NCI-H2029 (cell line): ENCODE measurements at regions not wholly inside any gene's neighbourhood (a gene's known extent, or its start where the extent isn't known, plus 50 kb on each side); places are given as distances from the start of the nearest gene placed in this dataset.

Experiments used
- DNase-seq: peaks from one replicate; lab custom pipeline; 2025; lab: John Stamatoyannopoulos, UW

DNA sequence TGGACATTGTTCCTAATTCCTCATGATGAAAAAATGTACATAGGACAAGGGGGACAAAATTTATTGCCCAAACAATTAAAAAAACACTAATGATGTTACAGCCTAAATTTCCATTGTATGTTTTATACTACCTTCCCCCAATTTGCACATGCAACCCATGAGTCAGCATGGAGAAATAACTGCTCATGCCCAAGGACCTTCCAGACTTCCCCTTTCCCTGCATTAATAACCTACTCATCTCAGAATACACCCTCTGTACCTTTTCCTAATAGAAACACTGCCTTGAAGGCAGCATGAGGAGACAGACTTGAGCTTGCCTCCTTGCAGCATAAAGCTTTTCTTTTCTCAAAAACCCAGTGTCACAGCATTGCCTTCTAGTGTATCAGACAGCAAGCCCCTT, 2402.8 kb downstream of the TP53TG3F start:
- DNase-seq, result no peak

DNA sequence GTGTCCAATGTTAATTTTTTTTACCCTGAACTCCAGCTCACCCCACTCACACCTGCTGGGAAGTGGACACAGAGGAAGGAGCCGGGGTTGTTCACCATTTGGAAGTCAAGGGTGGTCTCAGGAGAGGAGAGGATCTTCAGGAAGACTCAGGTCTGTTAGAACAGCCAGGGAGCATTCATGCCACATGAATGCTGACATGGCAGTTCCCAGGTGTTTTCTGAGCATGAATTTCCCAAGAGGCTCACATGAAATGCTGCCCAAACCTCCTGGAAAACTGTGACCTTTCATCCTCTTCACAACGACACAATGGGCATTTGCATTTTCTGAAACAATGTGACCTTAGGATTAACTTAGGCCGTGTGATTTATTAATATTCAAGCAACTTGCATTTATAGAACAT, 2409.2 kb downstream of the TP53TG3F start:
- DNase-seq, result no peak

DNA sequence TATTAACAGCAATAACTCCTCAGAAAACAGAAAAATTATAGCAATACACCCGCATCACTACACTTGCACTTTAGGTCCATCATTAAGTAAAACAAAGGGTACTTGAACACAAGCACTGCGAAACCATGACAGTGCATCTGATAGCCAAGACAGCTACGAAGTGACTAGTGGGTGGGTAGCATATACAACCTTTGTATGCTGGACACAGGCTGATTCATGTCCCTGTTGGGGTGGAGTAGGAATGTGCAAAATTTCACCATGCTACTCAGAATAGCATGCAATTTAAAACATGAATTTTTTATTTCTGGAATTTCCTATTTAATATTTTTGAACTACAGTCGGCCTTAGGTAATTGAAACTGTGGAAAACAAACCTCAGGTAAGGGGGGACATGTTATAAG, 2414.1 kb downstream of the TP53TG3F start:
- no peak for DNase-seq

DNA sequence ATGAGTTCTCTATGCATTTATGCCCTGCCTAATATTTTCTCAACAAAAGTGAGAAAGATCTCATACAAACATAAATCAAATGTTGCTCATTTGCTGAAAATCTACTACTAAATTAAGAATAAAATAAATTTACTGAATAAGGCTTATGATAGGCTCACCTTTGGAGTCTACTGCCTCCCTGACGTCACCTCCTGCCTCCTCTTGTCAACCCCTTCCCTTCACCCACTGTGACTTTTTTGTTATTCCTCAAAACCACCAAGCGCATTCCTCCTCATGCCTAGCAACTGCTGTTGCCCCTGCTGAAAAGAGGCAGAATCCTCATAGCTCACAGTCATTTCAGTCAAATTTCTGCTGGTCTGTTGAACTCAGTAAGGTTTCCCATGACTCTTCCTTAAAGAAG, 2422.2 kb downstream of the TP53TG3F start:
- no peak for DNase-seq

DNA sequence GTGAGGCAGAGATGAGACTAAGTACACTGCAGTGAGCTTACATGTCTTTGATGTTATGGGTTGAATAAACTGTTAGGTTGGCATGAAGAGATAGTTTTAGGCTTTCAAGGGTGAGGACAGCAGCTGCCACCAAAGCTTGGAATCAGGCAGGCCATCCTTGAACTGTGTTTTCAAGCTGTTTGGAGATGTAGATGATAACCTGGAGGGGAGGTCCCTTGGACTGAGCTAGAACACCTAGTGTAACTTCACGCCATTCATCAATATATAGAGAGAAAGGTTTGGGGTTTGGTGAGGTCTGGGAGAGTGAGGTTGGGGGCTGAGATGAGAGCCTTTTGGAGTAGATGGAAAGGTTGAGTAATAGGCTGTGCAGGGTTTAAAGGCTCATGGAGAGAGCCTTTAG, 2447.0 kb downstream of the TP53TG3F start:
- DNase-seq, result no peak

DNA sequence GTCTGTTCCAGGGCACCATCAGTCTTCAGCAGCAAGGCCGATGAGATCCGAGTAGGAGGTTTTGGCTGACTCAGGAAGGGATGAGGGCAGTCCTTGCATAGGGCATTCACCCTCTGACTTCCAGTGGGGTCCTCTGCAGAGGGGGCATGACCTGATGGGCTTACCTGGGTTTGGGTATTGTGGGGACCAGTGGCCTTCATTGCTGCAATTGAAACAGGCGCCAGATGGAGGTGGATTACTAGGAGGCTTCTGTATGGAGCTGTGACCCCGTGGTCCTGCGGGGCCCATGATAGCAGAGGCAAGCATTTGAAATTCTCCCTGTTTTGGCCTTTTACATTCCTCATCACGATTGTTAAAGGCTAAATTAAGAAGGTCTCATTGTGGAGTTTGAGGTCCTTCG, 2448.7 kb downstream of the TP53TG3F start:
- DNase-seq, result no peak

DNA sequence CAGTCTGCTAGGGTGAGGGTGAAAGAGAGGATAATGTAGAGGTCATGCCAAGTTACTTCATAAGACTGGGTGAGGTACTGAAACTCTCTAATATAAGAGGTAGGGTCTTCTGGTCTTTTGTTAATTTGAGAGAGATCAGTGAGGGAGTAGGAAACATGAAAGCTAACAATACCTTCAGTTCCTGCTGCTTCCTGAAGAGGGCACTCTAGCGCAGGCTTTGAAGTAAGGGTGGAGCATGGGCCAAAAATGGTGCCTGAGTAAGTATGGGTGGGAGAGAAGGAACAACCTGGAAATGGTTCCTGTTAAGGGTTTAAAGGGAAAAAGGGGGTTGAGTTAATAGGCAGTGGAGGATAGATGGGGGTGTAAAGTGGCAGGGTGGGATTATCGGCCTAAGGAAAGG, 2449.5 kb downstream of the TP53TG3F start:
- no peak for DNase-seq

DNA sequence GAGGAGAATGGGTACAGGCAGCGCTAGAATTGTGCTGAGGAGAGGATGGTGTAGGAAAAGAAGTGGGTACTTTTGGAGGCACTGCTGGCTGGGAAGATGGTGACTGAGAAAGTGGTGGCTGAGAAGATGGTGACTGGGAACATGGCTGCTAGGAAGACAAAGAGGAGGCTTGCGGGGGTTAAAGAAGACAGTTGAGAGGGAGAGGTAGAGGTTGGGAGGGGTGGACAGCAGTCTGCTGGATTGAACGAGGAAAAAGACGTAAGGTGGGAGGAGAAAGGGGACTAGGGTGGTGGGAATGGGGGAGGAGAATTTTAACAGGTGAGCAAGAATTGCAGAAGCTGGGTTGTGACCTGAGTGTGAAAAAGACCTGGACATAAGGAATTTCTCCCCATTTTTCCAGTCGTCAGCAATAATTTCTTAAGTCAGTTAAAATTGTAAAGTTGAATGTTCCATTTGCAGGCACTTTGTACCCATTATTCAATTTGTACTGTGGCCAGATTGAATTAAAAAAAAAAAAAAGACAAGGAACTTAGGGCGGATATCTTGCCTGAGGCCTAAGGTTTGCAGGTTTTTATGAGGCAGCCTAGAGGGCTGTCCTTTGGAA, 2450.0 kb downstream of the TP53TG3F start:
- DNase-seq, result no peak

DNA sequence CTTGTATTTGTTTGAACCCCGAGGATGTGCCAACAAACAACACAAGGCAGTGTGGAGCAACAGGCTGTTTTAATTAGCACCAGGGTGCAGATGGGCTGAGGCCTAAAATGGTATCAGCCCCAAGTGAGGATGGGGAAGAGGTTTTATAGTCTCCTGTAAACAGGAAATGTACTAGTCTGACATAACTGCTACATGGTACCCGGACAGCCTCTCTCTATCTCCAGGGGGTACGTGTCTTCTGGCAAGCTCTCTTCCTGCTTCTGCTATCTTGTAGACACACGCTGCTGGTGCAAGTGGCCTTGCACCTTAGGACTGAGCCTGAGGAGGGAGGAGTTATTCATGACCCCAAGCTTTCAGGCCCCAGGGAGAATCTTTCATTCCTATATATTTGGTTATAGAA, 2451.0 kb downstream of the TP53TG3F start:
- no peak for DNase-seq

DNA sequence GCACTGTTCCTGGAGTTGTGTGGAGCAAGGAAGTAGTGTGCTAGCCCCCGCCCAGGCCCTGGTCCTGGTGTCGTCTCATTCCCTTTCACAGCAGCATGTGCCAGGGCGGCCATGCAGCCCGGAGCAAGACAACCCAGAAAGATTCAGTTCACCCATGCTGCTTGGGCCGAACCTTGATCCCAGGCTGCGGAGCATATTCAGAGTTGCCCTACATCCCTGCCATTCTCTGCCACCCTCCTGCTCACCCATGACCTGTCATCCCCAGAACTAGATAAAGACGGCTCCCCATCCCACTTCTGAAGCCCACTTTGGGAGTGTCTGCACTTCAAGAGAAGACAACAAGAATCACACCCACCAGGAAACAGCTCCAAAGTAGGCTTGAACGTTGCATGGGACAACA, 2452.5 kb downstream of the TP53TG3F start:
- no peak for DNase-seq

DNA sequence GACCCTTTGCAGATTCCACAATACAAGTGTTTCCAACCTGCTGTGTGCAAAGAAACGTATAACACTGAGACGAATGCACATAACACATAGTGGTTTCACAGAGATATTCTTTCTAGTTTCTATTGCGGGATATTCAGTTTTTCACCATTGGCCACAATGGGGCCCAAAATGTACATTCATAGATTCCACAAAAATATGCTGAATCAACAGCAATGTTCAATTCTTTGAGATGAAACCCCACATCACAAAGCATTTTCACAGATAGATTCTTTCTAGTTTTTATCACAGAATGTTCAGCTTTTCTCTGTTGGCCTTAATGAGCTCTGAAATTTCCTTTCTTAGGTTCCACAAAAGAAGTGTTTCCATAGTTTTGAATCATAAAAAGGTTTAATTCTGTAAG, 2472.3 kb downstream of the TP53TG3F start:
- DNase-seq, result no peak
